GM21390 (cell line): ENCODE measurements at regions not wholly inside any gene's neighbourhood (a gene's known extent, or its start where the extent isn't known, plus 50 kb on each side); places are given as distances from the start of the nearest gene placed in this dataset.

ENCODE experiments used
- ATAC-seq: cut with Tn5 transposase; IDR thresholded peaks from one replicate; pipeline ENCODE4 v1.9.1; 2021; ENCODE audit not compliant: unreplicated experiment

DNA sequence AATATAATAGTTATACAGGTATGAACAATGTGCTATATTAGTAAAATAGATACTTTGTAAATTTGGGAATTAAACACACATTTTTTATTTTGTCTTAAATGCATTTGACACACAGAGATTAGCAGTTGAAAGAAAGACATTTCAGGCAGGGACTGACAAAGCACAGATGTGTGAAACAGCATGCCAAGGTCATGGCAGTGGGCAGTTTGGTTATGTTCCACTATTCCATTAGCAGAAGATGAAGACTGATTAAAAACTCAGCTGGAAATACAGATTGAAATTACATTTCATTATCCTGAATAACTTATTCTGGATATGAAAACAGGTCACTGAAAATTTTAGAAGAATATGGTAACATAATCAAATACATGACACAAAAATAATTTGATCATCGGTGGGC lies 669.8 kb upstream of the LRFN5 start:
- no peak for ATAC-seq

DNA sequence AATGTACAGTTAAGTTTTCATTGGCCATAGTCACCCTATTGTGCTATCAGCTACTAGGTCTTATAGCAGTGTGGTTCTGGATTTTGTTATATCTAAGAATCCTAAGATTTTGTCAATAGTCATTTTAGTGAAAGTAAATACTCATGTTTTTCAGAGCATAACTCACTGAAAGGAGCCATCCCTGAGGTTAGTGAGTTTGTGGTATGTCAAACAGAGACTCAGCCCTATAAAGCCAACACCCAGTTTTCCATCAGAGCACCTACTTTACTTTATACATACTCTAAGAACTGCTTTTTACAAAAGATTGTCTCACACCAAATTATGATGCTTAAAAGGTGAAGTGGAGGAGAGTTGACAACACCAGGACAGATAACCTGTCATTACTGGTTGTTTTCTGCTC lies 686.3 kb upstream of the LRFN5 start:
- no peak for ATAC-seq

DNA sequence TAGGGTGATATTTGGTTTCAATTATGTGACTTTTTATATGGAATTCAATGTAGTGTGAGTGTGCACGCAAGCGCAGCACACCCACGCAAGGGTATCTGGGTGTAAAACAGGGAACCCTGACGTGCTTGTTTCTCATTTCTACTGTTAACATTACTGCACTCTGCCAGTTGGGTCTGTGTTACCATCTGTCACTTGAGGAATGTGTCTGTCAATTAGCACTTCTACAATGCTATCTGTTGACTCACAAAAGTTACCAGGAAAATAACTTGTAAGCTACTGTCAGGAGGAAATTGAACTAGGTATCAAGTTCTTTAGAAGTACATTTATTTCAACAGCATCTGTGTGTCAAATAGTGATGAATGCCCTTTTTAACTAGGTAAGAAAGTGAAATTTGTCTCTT lies 695.5 kb upstream of the LRFN5 start:
- ATAC-seq = no peak

DNA sequence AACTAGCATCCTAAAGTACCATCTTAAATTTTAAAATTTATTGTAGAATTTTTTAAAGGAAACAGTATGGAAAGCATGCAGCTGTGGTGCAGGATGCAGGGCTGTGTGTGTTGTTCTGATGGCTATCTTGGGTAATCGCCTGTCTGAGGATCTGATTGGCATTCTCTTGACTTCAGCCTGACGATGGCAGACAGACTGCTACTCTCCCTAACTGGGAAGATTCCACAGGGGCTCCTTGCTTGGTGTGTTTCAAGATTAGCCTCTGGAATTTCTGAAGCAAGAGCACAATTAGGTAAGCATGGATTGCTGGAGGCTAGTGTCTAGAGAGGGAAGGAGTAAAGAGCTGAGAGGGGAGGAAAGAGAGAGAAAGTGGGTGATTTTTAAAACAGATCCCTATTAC lies 696.8 kb upstream of the LRFN5 start:
- no peak for ATAC-seq

DNA sequence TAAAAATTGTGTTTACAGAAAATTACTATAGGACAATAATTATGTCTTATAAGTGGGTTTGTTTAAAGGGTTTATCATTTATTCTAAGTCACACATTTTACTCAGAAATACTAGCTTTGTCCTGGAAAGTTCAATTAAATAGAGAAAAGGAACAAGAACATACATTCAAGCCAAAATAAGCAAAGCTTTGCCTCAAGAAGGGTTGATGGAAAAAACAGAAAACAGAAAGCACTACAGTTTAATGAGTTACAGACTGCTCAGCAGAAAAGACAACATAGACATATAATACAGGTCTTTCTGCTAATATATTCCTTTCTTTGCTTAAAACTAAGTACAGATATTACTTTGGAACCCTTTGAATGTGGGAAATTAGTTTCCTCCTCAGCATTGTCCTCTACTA lies 703.0 kb upstream of the LRFN5 start:
- no peak for ATAC-seq

DNA sequence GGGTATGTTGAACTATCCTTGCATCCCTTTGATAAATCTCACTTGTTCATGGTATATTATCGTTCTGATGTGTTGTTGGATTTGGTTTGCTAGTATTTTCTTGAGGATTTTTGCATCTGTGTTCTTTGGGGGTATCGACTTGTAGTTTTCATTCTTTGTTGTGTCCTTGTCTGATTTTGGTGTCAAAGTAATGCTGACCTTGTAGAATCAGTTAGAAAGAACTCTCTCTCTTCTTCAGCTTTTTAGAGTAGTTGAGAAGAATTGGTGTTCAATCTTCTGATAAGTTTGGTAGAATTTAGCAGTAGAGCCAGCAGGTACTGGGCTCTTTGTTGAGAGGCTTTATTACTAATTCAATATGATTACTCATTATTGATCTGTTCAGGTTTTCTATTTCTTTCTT lies 707.2 kb upstream of the LRFN5 start:
- no peak for ATAC-seq

DNA sequence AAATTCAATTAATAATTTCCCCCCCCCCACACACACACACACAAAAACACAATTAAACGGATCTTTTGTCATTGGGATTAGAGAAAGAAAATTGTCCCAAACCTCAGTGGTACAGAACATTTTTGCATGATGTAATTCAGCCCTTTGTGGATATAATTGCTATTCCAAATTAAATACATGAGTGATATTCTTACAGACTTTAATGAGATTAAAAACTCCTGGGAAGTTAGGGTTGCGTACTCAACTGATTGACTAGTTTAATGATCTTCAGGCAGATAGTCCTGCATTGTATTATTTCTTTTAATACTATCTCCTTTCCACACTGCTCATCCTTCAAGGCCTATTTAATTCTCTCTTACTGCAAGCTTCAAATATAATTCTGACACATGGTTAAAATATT lies 711.8 kb upstream of the LRFN5 start:
- no peak for ATAC-seq

DNA sequence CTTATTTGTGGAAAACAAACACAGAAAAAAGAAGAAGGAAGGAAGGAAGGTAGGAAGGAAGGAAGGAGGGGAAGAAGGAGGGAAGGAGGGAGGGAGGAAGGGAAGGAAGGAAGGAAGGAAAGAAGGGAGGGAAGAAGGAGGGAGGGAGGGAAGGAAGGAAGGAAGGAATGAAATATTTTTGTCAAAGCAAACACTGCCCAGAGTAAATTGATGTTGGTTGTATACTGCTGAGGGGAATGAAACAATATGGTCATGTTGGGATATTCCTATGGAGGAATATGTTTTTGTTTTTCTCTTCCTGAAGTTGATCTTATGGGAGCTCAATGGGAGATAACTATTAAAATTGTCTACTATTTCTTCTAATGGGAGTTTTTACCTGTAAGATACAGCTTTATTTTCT lies 717.5 kb upstream of the LRFN5 start:
- ATAC-seq = no peak

DNA sequence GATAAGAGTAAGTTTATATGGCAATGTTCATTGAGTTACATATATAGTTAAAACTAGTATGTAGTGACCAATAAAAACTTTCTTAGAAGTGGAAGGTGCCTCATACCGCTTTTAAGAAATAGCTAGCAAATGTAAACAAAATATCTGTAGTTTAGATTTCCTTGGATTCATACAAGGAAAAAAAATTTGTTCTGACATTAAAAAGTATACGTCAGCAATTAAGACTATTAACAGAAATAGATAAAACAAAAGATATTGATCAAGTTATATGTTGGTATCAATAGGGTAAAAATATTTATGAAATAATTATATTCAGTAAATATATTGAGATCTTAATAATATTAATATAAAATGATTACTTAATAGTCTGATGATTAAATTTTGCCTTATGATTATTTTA lies 718.8 kb upstream of the LRFN5 start:
- no peak for ATAC-seq

DNA sequence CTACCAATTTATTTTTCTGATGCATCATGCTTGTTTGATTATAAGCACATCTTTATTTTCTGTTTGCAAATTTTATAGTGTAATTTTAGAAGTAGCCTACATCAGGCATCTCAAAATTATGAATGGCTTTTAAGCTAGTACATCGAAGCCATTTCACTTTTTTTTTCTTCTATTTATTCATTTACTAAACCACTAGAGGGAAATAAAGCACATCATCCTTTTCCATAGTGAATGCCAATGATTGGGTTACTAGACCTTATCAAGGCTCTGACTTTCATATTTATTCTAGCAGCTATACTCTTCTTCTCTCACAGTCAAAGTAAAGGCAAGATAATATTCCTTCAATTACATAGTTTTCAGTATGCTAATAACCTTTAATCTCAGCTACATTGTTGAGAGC lies 736.4 kb upstream of the LRFN5 start:
- no peak for ATAC-seq

DNA sequence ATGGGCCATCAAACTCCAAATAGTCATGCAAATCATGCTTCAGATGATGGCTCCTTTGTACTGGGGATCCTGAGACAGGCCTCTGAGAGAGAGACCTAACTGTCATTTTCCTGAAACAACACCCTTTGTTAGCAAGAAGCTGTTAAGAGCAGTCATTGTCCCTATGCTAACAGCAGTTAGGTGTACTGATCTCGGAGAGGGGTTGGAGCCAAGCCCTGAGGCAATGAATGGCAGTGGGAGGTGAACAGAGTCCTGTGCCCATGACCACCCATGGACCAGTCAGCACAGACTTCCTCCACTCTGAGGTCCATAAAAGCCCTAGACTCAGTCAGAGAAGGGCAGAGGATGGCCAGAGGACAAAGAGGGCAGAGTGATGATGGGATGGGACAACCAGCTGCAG lies 747.6 kb upstream of the LRFN5 start:
- ATAC-seq = no peak

DNA sequence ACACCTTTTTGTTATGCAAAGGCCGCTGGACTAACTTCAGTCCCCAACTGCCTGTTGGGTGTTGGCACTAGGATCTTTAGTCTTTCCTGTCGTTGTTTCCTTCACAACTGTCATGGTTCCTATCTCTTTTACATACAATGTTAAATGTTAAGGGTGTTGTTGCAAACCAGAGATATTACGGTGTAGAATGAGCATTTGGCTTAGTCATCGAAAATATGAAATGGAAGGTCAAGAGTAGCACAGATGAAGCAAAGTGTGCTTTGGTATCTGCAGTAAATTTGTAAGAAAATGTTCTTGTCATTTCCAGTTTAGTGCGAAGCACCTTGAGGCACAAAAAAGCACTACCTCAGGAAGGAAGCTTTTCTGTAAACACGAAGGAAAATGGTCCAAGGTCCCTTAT lies 751.3 kb upstream of the LRFN5 start:
- ATAC-seq = no peak

DNA sequence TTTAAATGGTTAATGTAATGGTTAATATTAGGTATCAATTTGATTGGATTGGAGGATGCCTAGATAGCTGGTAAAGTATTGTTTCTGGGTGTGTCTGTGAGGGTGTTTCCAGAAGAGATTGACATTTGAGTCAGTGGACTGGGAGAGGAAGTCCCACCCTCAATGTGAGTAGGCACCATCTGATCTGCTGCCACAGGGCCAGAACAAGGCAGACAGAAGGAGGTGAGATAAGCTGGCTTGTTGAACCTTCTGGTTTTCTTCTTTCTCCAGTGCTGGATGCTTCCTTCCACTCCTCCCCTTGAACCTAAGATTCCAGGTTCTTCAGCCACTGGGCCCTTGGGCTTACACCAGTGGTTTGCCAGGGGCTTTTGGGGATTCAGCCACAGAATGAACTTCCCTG lies 756.5 kb upstream of the LRFN5 start:
- ATAC-seq = no peak

DNA sequence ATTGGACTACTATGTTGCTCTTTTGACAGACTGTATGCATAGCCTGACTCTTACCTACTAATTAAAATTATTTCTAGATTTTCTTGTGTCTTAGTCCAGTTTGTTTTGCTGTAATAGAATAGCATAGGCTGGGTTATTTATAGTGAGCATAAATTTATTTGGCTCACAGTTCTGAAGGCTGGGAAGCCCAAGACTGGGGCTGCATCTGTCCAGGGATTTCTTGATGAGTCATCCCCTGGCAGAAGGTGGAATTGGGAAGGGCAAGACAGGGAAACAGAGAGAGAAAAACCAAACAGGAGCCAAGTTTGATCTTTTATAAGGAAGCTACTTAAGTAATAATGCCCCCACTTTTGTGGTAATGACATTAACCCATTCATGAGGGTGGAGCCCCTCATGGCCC lies 759.2 kb upstream of the LRFN5 start:
- no peak for ATAC-seq

DNA sequence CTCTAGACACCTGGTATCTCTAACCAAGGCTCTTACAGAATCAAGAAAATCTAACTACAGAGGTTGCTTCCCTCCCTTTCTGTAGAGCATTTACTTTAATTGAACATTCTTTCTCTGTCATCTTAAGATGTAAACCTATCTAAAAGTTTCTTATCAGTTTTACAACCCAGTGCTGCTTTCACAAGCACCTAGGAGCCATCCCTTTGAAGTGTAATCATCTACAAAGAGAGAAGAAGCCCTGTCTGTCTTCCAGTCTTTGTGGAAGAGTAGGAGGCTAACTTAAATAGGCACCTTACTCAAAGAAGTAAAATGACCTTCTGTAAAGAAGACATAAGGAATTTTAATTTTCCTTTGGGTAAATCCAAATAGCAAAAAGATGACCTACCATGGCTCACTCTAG lies 763.9 kb upstream of the LRFN5 start:
- ATAC-seq = no peak

DNA sequence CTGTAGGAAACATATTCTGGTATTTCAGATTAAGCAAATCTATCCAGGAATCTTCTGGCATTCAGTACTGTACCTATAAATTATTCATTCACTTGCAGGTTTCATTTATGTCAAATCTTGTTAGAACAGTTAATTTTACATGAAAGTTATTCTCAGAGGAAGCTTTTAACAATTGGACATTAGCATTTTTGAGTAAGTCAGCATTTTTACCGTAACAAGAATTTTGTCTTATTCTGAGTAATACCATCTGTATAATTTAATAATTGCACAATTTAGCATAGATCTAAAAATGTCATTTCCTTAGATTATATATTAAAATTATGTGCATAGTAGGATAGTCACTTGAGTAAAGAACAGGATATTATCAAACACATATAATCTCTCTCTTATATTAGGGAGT lies 764.8 kb upstream of the LRFN5 start:
- no peak for ATAC-seq

DNA sequence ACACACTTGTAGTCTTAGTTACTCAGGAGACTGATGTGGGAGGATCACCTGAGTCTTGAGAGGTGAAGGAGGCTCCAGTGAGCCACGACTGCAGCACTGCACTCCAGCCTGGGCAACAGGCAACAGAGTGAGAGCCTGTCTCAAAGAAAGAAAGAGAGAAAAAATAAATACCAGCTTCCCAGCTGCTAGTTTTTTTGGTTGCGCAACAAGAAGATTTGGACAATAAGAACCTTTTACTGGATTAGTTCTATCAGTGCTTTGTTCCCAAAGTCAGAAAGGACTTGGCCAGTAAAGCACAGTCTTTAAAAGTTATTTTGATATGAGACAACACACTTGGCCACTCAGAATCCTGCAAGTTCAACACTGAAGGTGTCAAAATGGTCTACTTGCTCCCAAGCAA lies 768.1 kb upstream of the LRFN5 start:
- ATAC-seq = no peak

DNA sequence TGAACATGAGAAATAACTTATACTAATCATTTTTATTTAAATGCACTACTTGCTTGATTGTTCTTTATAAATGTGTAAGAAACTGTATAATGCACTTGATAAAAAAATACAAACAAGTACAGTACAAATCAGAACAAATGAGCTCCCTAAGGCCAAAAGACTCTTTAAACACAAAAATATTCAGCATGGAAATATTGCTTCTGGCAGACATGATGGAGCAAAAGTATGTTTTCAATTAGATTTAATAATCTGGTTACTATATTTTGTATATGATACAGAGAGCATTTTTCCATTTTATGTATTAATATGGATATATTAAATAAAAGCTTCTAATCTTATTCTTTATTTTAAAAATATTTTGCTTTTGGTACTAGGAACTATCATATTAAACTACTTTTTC lies 800.2 kb upstream of the LRFN5 start:
- no peak for ATAC-seq

DNA sequence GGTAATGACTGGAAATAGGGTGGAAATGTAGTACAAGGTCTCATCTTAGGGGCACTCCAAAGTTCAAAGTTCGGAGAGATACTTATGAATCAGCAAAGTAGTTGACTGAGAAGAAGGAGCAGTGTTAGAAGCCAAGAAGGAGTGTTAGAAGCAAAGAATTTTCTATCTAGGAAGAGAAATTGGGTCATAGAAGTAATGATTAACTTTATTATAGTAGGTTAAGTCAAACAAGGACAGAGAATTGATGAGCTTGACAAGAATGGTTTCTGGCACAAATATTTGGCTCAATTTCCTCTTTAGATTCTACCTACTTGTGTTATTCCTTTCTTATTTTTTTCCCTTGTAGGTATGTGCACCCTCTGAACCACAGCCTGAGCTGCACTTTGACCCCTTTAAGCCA lies 810.5 kb upstream of the LRFN5 start:
- ATAC-seq = no peak

DNA sequence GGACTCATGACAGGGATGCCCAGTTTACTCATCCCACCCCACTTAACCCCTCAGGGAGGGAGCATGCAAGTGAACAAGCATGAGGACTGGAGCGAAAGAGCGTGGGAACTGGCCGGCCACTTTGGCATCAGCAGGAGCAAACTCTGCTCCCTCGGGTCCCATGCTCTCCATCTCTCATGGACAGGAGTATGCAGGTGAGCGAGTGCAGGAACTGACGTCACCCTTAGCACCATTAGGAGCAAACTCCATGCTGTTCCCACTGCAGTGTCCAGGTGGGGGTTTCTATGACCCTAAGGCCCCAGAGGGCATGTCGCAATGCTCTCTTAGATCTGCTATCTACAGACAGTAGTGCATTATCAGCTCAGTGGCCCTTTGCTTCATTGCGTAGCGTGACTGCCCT lies 821.8 kb upstream of the LRFN5 start:
- ATAC-seq = no peak

DNA sequence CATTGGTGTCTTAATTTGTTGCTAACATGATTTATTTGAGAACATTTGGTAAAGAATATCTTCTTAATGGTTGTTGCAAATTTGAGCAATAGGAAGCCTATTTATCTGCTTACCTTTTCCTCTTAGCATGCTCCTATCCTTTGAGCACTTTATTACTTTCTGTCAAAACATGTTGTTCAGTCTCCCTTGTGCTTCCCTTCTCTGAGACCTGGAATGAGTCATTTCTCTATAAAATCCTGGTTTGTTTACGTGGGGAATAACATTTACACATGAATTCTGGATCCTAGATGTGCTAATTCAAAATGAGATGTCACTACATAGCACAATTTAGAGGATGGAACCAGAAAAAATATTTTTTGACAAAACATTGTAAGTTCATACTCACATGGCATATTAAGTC lies 844.0 kb upstream of the LRFN5 start:
- no peak for ATAC-seq

DNA sequence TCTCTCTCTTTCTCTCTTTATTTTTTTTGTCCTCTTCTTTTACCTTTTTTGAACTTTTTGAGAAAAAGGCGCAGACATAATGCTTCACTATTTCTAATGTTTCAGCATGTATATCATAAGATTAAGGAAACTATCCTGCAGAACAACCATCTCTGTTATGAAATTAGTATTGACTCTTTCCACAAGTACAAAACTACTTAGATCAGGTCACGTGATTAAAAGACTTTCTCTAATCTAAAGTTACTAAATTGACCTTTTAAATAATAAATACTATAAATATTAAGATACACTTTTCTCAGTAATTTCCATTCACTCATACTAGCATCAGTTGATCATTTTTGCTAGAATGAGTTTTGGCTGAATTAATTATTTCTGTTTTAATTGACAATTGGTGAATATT lies 844.5 kb upstream of the LRFN5 start:
- no peak for ATAC-seq

DNA sequence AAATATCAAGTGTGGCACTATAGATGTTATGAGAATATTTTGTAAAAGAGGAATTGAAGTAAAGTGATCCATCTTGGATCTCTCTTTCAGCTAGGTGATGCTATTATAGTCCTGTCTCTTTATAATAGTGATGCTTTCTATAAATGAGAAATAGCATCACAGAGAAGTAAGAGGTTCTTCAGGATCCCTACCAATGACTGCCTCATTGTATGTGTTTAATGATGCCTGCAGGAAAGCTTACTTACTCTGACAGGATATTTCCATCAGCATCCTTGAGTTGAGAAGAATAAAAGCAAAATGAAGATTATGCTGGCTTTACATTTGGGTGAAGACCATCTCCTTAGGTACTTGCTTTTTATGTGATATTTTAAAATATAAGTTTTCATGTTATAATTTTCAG lies 846.0 kb upstream of the LRFN5 start:
- no peak for ATAC-seq

DNA sequence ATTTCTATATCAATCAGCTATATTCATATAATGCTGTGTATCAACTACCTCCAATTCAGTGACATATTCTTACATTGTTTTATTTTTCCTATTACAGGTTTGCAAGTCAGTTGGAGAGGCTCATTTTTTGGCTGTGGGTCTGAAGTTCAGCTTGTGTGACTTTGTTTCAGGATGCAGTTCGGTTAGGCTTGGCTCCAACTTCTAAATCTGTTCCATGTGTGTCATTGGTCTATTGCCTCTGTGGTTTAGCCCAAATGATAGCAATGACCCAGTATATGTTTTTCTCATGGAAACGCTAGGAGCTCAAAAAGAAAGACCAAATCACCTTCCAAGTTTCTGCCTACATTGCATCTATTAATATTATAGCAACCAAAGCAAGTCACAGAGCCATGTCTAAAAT lies 848.6 kb upstream of the LRFN5 start:
- no peak for ATAC-seq
